Pancreas (tissue), 10 donors: ENCODE measurements at regions not wholly inside any gene's neighbourhood (a gene's known extent, or its start where the extent isn't known, plus 50 kb on each side); places are given as distances from the start of the nearest gene placed in this dataset.

Source experiments
- ATAC-seq, 4 donors: fragments of 200-7000 bp; cut with Tn5 transposase; one replicate each; pipeline versions ENCODE4 v1.8.0 to v1.9.1; 2020; ENCODE audit warnings: mild to moderate bottlenecking in 4 of 4, moderate library complexity in 4 of 4
- DNase-seq, 6 donors: peaks; one replicate each; pipeline ENCODE4 v3.0.0-alpha.2; 2020
- FAIRE-seq: peaks from 2 replicates; lab custom pipeline; 2012; peaks lifted over from hg19 to GRCh38; lab: Jason Lieb, UNC
- H3K27ac ChIP-seq, 4 donors: fragments of 200-600 bp; sonication (generic); 1 replicate in 3 of 4; 2 replicates in 1 of 4; pipeline versions ENCODE4 v1.5.0 to v1.8.0; 2020
- H3K27me3 ChIP-seq, 4 donors: fragments of 200-600 bp; one replicate each; pipeline ENCODE4 v1.8.0; 2021
- H3K36me3 ChIP-seq, 3 donors: fragments of 200-600 bp; sonication (generic) in 1 of 3; one replicate each; pipeline versions ENCODE4 v1.5.0 to v1.8.0; 2020 to 2021
- H3K4me1 ChIP-seq, 3 donors: fragments of 200-600 bp; one replicate each; pipeline ENCODE4 v1.8.0; 2021
- H3K4me3 ChIP-seq, 4 donors: fragments of 200-600 bp; sonication (generic) in 2 of 4; one replicate each; pipeline versions ENCODE4 v1.5.0 to v1.8.0; 2020 to 2021
- H3K9me3 ChIP-seq, 4 donors: fragments of 200-600 bp; one replicate each; pipeline ENCODE4 v1.8.0; 2021
- CTCF ChIP-seq, 4 donors: fragments of 200-600 bp; sonication (generic) in 3 of 4; IDR thresholded peaks; one replicate each; pipeline versions ENCODE4 v1.5.0 to v1.8.0; 2021; ENCODE audit warnings: antibody characterized with exemption in 4 of 4
- WGBS, 2 donors: extraction: QIAGEN DNeasy Blood & Tissue Kit; methylation state at CpG; one replicate each; pipeline ENCODE4 v1.1.7; 2013; 5-methylcytosine and 5-hydroxymethylcytosine counted together
- intact Hi-C, 3 donors: fragments of 100-400 bp; cut with DNase I; formaldehyde crosslinking; loops; one replicate each; pipeline versions ENCODE4 v1.11.1 to v1.14.2; 2022
- donor health status: healthy with polysubstance abuse.
- donor health status: DM: no; HTN: no; CAD: no; lungs with moderate emphysema.
- donor health status: DM: no; HTN: no; CAD: no.
- donor health status: control.
- donor health status: control.
- donor health status: Bipolar disorder and iron deficiency.
- donor health status: DM: yes; HTN: yes; CAD: no.
- donor health status: DM: no; HTN: no; CAD: no.
- donor health status: DM: no; HTN: no; CAD: no.
- donor health status: DM: yes; HTN: yes; CAD: no.

GRCh38 chr1:230507666-230508402 lies 81.7 kb upstream of the PGBD5 start:
- intact Hi-C loops, result no loop called here
- WGBS, 2 donors, result 71 to 74% methylated on average over 8 of the region's 8 CpGs
- FAIRE-seq, result no peak

GRCh38 chr1:230507236-230507635 lies 81.1 kb upstream of the PGBD5 start:
- no peaks in the 10 kb centered on the region for H3K36me3 ChIP-seq
- no peak overlapping the region for H3K4me3 ChIP-seq
- DNase-seq (no peak), ATAC-seq (no peak), FAIRE-seq (no peak)
- no peak overlapping the region for H3K27ac ChIP-seq
- H3K27me3 ChIP-seq, result no peaks in the 10 kb centered on the region
- no peak for TF ChIP-seq CTCF (IDR thresholded peaks at IDR 0.05)
- peaks cover 0 to 3% (median under 1%) of the 10 kb centered on the region in 3 donors for H3K4me1 ChIP-seq
- intact Hi-C loops, result no loop called here
- H3K9me3 ChIP-seq, result no peaks in the 10 kb centered on the region
- WGBS, 2 donors, result 80 to 82% methylated on average over 2 of the region's 2 CpGs

More at GRCh38 chr1:230507666-230508402, 81.7 kb upstream of the PGBD5 start:
- Histone ChIP-seq H3K36me3 (no peaks in the 10 kb centered on the region), H3K27ac (no peak overlapping the region), H3K4me3 (no peak overlapping the region), H3K27me3 (no peaks in the 10 kb centered on the region), H3K9me3 (no peaks in the 10 kb centered on the region), H3K4me1 (no peaks in the 10 kb centered on the region)
- peak in 3 of 4 donors; percentile 56 to 79 (median 78) for ATAC-seq
- no peak for DNase-seq
- no peak for TF ChIP-seq CTCF (IDR thresholded peaks at IDR 0.05)

GRCh38 chr1:230506451-230506850 lies 80.3 kb upstream of the PGBD5 start:
- DNase-seq (no peak), ATAC-seq (no peak), FAIRE-seq (no peak)
- H3K4me3 ChIP-seq, result no peak overlapping the region
- intact Hi-C loops, result no loop called here
- TF ChIP-seq CTCF (IDR thresholded peaks at IDR 0.05), result no peak
- H3K27ac ChIP-seq, result no peak overlapping the region
- H3K27me3 ChIP-seq, result no peaks in the 10 kb centered on the region
- no peaks in the 10 kb centered on the region for H3K36me3 ChIP-seq
- H3K4me1 ChIP-seq, result peaks cover 2 to 10% (median 8%) of the 10 kb centered on the region in 3 donors
- 66 to 75% methylated on average over 3 of the region's 3 CpGs for WGBS, 2 donors
- no peaks in the 10 kb centered on the region for H3K9me3 ChIP-seq

- ATAC-seq, result no peak
- no peak for FAIRE-seq
- H3K4me3 ChIP-seq, result no peak overlapping the region
- no peak for DNase-seq
- intact Hi-C loops, result no loop called here
- peaks cover 8 to 19% (median 16%) of the 10 kb centered on the region in 3 donors for H3K4me1 ChIP-seq
- no peak for TF ChIP-seq CTCF (IDR thresholded peaks at IDR 0.05)
- H3K27me3 ChIP-seq, result no peaks in the 10 kb centered on the region
- H3K36me3 ChIP-seq, result no peaks in the 10 kb centered on the region
- no peaks in the 10 kb centered on the region for H3K9me3 ChIP-seq
- no peak overlapping the region for H3K27ac ChIP-seq
- WGBS, 2 donors, result 90 to 93% methylated on average over 6 of the region's 6 CpGs
Observed at GRCh38 chr1:230504310-230504709, 78.2 kb upstream of the PGBD5 start.

- Histone ChIP-seq H3K4me1 (peaks cover 12 to 23% (median 21%) of the 10 kb centered on the region in 3 donors), H3K27me3 (no peaks in the 10 kb centered on the region), H3K27ac (no peak overlapping the region), H3K4me3 (no peak overlapping the region), H3K9me3 (no peaks in the 10 kb centered on the region), H3K36me3 (no peaks in the 10 kb centered on the region)
- intact Hi-C loops, result no loop called here
- ATAC-seq (no peak), FAIRE-seq (no peak), DNase-seq (no peak)
- 90 to 96% methylated on average over 1 of the region's 1 CpG for WGBS, 2 donors
- TF ChIP-seq CTCF (IDR thresholded peaks at IDR 0.05), result no peak
Observed at GRCh38 chr1:230503726-230504125, 77.6 kb upstream of the PGBD5 start.
